ENCODE measurements at regions not wholly inside any gene's neighbourhood (a gene's known extent, or its start where the extent isn't known, plus 50 kb on each side); places are given as distances from the start of the nearest gene placed in this dataset.
"Not testable (repeated sequence)": the region's sequence is repeated elsewhere in the genome, so short reads cannot be mapped to it uniquely, and the experiment has no call there.

DNA sequence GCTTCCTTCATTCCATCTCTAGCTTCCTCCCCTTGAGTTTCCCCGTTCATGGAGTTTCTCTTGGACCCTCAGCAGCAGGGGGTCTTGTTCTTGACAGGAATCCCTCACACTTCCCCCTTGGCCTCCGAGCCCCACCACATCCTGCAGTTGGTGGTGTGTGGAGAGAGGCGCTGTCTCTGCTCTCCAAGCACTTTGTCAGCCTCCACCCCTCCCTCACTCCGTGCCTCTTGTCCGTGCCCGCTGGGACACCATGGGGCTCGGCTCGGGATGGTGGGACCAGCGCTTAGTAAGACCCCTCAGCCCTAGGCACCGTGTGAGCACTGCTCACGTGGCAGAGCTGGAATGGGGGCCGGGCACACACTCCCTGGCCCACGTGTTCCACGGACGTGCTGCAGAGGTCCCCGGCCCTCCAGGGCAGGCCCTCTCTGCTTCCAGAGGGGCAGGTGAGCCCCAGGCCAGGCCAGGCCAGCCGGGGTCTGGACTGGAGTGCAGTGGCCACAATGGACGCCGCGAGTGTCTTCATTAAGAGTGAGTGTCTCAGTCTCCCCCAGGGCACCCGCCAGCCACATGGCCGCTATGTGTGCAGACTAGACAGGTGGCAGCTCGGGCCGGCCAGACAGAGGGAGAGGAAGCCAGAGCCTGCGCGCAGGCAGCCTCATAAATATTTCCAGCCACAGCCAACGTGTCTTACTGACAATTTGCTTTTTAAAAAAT lies 123.3 kb downstream of the IGLL1 start:
- not testable (repeated sequence) for TF ChIP-seq L3MBTL2 (conservative IDR thresholded peaks at IDR 0.05); ELF4 (IDR thresholded peaks at IDR 0.05); FOXA1 (IDR thresholded peaks at IDR 0.05); NFRKB (IDR thresholded peaks at IDR 0.05); ARNT (IDR thresholded peaks at IDR 0.05); BHLHE40 (IDR thresholded peaks at IDR 0.05; ENCODE audit: borderline replicate concordance); SUZ12 (IDR thresholded peaks at IDR 0.05)
- TF ChIP-seq, protein P1, sequence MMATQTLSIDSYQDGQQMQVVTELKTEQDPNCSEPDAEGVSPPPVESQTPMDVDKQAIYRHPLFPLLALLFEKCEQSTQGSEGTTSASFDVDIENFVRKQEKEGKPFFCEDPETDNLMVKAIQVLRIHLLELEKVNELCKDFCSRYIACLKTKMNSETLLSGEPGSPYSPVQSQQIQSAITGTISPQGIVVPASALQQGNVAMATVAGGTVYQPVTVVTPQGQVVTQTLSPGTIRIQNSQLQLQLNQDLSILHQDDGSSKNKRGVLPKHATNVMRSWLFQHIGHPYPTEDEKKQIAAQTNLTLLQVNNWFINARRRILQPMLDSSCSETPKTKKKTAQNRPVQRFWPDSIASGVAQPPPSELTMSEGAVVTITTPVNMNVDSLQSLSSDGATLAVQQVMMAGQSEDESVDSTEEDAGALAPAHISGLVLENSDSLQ (IDR thresholded peaks at IDR 0.05) = not testable (repeated sequence)
